GM21526 (cell line): ENCODE measurements at regions not wholly inside any gene's neighbourhood (a gene's known extent, or its start where the extent isn't known, plus 50 kb on each side); places are given as distances from the start of the nearest gene placed in this dataset.

Source experiments
- ATAC-seq: cut with Tn5 transposase; IDR thresholded peaks from one replicate; pipeline ENCODE4 v1.9.1; 2021; ENCODE audit warnings: moderate library complexity; ENCODE audit not compliant: unreplicated experiment, low FRiP score

DNA sequence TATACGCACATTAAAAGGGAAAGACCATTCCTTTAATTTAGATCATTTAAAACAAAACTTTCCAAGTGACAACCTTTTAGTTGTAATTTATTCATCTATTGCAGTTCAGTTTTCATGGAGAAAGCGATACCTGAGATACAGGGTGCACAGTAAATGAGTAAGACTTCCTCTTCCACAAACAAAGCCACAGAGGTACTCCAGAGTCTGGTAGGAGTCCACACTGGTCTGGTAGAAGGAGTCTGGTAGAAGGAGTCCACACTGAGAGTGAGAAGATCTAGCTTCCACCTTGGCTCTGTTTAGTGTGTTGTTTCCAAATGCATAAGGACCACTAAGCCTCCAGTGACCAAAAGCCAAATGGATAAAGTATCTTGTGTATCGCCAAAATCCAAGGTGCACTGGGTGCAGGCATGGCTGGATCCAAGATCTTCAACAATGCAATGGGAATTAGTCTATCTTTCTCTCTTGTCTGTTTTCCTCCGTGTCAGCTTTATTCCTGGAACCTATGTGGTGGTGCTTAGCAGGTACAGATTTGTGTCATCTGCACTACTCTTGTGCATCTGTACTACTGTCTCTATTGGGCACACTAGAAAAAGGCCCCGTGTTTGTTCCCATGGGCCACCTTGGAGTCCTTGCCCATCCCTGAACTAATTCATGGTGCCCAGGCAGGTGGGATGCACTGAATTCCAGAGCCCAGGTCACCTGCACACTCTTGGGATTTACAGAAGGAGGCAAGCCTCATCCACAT is 331.1 kb downstream of the BCL11B start:
- no peak for ATAC-seq

DNA sequence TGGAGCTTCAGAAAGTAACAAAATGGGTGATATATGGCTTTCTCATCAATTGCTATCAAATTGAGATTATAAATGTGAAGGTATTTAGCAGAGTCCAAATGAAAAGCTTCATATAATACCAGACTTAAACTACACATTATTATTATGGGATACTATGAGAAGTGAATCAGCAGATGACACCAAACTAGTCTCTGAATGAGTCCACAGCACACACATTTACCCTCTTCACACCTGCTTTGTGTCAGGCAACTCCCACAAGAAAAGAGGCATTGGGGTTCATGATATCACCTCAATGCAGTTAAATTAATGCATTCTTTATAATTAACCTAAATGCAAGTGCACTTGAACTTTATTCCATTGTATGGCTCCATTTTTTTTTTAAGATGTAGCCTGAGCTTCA is 330.5 kb downstream of the BCL11B start:
- ATAC-seq, result no peak

DNA sequence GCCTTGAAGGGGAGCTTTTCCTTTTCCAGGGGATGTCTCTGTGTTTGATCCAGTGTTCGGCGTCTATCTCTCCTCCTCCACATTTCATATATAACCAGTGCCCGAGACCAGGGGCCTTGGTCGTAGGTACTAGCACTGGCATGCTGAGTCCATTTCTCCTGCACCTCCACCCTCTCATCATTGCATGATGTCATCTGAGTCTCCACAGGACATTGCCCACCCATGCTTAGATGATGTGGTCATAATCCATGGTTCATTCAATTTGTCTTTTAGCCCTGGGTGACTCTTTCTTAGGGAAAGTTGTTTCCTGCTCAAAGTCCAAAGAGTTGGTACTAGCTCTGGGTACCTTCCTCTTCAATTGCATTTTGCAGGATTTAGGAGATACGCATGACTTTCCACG is 328.1 kb downstream of the BCL11B start:
- ATAC-seq, result no peak

DNA sequence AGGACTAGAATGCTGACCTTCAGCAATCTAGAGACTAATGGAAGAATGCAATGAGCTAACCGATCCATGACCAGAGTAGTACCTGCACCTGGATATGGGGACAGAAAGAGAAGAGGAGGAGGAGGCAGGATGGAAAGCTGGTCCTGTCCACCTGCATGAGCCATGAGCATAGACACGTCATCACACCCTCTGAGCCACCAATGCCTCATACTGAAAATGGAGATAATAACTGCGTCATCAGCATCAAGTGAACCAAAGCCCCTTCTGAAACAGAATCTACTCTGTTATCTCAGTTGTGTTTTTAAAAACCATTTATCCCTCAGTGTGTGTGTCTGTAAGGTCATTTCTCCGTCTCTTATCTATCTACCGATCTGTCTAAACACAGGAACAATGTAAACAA is 327.0 kb downstream of the BCL11B start:
- ATAC-seq, result no peak

DNA sequence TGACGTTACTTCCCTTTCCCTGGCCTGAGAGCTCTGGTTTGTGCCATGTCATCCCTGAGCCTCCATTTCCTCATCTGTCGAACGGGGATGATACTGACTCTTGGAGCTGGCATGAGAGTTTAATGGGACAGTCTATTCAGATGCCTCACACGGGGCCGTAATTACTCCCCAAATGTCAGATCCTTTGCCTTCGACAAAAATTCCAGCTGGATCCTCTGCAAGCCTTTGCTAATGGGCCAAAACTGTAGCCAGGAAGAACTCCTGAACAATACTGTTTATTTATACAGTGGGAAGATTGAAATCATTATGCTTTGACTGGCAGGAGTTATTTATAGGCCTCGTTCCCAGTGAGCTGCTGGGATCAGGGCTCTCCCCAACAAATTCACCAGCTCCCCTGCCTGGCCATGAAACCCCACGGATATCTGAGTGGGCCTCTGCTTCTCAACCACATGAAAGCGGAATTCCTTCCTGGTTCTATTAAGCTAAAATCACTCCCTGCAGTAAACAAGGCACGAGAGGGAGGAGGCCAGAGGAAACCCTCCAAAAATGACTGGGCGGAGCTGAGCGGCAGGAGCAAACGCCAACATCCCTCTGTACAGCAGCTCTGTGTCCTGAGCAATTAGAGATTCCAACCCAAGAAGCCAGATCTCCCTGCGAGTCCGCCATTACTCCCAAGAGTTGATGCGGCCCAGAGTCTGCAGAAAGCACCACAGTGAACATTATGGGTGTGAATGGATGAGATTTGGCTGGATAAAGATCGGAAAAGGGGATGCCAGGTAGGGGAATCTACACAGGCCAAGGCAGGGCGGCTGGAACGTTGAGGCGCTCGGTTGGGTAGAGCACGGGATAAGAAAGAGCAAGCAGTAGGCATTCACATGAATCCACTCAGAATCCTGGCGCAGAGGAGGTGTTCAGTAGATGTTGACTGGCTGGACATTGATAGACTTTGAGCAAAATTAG is 326.1 kb downstream of the BCL11B start:
- no peak for ATAC-seq

DNA sequence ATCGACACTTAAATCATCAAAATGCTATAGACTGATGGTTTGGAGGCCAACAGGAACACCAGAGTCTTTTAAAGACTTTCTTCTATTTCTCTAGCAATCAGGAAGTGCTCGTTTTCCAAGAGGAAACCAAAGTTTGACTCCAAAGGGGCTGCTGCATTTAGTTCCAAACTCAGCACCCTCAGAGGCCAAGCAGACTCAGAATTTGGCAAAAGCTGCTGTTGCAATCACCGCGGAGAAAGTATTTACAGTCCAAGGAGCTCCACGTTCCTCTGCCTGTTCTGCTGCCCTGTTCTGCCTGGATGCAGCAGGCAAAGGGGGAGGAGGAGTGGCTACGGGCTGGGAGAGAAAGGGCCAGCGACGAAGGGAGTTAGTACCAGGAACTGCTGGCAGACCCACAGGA is 325.1 kb downstream of the BCL11B start:
- ATAC-seq, result no peak

DNA sequence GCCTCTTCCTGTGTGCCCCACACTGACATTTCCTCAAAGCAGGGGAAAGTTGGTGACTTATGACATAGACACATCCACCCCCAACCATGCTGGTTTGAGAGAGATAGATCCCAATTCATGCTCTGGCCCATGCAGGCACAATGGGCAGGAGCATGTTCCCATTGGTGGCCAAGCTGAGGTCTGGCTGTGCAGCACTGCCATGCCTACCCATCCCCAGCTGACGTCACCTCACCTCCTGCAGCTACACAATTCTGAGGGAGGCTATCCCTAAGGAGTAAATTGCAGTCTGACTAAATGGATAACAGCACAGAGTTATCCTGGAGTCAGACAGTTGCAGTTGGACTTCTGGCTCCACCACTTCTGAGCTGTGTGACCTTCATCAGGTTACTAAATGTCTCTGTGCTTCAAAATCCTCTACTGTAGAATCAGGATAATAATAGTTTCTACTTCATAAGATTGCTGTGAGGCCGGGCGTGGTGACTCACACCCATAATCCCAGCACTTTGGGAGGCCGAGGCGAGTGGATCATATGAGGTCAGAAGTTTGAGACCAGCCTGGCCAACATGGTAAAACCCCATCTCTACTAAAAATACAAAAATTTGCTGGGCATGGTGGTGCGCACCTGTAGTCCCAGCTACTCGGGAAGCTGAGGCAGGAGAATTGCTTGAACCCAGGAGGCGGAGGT is 323.9 kb downstream of the BCL11B start:
- no peak for ATAC-seq

DNA sequence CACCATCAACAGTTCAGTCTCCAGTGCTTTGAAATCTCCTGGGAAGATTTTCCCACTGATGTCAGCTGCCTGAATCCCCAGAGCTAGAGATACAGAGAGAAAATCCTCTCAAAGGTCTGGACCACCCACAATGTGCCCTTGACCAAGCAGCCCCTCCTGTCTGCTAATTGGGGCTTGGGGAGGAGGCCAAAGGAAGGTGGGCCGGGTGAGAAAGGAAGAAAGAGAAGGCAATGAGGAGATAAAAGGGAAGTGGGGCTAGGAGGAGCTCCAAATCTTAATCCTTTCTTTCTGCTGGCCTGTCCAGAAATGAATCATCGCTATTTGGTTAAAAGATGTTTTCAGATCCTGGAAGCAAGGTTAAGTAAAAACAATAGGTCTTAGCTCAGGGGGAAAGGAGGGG is 322.9 kb downstream of the BCL11B start:
- ATAC-seq, result no peak

DNA sequence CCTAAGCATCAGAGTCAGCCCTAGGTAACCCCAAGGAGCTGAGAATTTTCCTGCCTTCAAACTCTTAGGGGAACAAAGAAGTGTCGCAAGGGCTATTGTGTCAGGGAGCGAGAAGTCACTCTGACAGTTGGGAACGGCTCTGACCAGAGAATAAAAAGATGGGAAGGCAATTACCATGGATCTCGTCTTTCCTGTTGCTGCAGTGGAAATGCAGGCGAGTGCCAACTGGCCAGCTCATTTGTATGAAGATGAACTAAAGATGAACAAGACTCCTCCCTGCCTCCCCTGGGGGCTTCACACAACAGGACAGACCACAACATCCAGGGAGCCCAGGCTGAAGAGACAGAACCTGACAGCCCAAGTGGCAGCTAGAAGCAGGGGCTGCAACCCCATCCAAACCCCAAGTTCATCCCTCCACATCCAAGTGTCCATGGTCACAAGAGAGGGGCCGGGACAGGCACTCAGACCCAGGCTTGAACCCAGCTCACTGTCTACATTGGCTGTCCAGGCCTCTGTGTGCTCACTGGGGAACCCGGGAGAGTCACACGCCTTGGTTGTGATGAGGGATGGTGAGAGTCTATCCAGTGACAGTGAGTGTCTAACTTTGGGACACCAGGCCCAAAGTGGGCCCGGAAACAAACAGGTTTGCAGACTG is 322.4 kb downstream of the BCL11B start:
- ATAC-seq, result no peak

DNA sequence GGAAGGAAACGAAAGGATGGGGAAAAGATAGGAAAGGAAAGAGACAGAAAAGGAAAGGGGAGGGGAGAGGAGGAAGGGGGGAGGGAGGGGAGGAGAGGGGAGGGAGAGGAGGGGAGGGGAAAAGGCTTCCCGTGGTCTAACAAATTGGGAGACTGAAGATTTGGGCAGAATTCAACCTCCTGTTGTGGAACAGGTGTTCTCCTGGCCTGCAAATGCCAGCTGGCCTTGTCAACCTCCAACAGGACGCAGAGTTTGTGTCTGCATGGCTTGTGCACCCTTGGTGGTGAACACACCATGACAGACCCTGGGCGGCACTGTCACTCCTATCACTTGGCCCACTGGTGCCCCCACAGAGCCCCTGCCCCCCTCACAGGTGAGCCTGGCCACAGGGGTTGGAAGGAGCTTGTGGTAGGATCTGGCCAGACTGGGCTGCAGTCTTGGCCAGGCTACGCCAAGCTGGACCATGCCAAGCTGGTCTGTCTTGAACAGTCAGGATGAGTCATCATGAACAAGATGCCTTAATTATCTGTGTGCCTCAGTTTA is 321.6 kb downstream of the BCL11B start:
- no peak for ATAC-seq

DNA sequence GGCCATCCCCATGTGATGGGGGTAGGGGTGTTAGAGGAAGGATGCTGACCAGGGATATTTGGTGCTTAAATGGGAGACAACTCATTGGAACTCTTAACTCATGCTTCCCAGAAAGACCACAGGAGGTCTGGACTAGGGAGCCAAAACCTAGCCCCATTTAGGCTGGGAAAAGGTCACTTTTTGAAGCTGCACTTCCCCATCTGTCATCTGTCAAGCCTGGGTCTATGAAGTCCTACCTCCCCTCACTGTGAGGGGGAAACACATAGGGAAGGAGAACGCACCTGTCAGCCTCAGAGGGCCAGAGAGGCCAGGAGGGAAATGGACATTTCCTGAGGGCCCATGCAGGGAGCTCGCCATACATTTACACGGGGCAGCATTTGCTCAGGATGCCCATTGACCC is 321.0 kb downstream of the BCL11B start:
- no peak for ATAC-seq

DNA sequence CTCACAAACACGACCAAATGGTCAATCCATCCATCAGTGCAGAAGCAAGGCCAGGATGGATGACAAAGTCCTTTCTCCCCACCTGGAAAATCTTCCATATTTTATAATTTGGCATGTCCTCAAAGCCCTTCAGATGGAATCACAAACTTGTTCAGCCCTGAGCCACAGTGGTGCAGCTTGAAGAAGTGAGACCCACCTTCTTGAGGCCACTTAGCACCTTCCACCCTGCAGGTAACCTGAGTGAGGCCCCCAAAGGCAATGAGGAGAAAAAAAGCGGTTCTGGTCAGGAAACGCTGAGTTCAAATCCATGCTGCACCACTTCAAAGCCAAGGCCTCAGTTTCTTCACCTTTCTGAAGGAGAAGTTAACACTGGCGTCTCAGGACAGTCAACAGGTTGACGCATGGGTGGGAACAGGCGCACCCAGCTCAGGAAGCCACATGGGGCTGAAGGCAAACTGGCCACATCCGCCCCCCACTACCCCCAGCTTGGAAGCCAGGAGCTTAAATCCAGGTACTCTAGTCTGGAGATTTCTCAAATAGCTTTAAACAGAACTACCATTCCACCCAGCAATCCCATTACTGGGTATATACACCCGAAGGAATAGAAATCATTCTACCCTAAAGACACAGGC is 320.4 kb downstream of the BCL11B start:
- ATAC-seq, result no peak

DNA sequence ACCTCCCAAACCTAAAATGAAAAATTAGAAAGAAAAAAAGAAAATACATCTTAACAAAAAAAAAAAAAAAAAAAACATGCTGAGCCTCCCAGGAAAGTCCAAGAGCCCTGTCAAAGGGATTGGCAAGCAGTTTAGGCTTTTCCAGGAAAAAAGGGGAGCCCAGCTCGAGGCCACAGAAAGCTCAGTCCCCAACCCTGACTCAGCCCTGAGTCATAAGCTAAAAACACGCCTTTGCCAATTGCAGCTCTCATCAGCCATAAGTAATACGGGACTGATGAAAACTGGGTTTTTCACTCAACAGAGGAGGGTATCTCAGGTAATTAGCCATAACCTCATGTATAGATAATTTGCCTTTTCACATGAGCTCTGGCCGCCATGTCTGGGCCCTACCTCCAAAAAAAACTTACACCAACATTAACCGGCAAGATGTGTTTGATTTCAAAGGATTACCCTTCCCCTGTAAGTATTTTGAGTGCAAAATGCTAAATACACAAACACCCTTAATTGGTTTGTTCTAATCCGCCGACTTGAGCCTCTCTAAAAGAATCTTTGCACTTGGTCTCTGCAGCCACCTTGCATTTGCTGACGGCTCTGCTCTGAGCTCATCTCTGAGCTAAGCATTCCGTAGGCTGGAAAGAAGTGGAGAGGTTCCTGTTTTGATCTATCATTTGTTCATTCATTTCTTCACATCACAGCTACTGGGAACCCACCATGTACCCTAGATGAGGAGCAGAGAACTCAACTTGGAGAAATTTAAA is 319.2 kb downstream of the BCL11B start:
- no peak for ATAC-seq

DNA sequence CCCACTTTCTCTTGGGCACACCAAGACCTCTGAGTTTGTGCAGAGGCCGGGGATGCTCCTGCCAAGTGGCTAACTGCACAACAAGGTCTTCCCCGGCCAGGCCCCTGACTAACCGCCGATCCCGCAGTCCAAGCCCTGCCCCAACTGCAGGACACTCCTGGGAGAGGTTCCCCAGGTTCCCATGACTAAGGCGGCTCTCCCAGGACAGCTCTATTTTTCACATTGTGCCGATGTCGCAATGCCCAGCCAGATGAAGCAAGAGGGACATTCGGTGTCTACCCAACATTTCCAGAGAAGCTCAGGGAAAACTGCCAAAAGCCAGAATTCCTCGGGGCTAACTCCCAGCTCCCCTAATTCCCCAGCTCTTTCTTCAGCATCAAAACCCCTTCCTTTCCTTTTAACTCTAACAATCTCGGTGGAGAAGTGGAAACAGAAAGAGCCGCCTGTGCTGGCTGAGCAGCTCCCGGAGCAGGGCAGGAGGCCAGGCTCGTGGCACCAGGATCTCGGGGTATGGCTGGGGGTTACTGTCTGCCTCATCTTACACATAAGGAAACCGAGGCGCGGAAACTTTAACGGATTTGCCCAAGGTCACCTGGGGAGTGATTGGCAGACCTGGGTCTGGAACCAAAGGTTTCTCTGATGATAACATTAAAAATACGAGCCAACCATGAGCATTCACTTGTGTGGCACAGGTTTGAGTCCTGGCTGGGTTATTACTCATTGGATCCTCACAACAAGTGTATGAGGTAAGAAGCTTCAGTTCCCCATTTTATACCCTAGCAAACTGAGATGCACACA is 318.2 kb downstream of the BCL11B start:
- ATAC-seq, result no peak

DNA sequence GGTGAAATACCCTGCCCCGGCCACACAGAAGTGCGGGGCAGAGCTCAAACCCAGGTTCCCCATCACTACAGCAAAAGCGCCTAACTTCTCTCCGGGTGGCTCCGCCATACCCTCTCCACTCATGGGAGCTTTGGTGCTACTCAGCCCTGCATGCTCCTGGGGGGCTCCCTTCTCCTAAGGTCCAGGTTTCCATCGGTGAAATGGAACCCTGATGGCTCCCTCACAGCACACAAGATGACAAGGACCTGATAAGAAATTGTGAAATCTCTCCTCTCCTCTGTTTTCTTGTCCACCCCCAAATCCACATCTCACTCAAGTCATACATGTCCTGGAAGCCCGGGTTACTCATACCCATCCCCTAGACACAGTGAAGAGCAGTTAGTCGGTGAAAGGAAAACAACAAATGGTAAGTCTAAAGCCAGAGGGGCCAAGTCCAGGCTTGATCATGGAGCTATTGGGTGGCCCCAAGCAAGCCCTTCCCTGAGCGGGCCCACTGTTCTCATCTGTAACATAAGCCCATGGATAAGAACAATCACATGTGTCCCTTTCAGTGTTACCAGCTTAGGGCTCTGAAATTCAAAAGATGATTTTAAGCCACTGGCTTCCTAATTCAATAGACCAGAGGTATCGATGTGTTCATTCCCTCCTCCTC is 317.5 kb downstream of the BCL11B start:
- no peak for ATAC-seq

DNA sequence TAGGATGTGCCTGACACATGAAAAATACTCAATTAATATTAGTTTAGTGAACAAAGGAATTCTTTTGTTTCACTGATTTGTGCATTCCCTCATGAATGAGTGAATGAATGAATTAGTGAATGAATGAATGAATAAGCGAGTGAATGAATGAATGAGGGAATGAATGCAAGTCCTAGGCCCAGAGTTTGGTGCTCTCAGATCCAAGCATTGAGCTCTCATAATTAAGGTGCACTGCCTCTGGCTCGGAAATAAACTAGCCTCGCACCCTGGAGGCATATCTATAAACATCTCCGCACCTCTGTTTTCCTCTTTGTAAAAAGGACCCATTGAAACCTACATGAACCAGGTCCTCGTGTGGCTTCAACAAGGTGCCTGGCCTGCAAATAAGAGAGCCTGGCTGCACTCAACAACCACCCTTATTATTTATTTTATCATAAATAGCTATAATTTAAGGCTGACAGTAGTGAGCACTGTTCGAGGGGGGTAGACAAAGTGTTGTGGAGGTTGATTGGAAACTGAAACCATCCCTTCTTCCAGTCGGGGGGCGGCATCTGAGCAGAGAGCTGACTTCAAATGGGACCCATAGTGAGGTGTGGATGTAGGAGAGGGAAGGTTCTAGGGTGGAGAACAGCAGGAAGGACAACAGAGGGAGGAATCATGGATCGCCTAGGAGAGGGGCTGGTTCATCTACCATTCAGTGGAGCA is 316.8 kb downstream of the BCL11B start:
- no peak for ATAC-seq

DNA sequence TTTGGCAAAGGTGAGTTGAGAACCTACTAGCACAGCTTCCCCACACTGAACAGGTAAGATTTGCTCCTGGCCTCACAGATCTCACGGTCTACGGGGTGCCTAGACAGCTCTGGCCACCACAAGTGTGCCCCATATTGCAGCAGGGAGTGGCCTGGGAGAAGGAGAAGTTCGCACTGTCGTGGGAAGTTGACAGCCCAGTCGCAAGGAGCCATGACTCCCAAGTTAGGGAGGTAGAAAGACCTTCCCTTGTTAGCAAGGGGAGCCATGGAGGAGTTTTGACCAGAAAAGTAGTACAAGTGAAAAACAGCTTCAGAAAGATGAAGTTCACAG is 316.3 kb downstream of the BCL11B start:
- ATAC-seq, result no peak

DNA sequence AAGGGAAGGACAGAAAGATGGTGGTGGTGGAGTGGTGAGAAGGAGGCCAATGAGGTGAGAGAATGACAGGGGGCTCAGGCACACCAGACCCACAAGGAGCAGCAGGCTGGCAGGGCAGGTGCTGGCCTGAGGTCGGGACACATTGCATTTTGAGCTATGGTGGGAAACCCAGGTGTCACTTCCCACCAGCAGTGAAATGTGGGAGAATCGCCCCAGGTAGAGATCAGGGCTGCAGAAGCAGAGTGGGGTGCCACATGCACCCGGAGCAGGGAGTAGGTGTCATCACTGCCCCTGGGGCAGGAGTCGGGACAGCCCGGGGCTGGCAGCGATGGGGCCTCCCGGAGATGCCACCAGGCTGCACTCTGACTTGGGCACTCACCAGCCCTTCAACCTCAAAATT is 315.8 kb downstream of the BCL11B start:
- ATAC-seq, result no peak
